ENCODE measurements at regions not wholly inside any gene's neighbourhood (a gene's known extent, or its start where the extent isn't known, plus 50 kb on each side); places are given as distances from the start of the nearest gene placed in this dataset.

- no peak for TF ChIP-seq ZBTB49 (CRISPR knock-in tag; IDR thresholded peaks at IDR 0.05; ENCODE audit: borderline replicate concordance)
- no peak for TF ChIP-seq USF2 (CRISPR knock-in tag; IDR thresholded peaks at IDR 0.05)
- TF ChIP-seq SIX5 (IDR thresholded peaks at IDR 0.05; ENCODE audit: borderline replicate concordance in 1 of 2, insufficient read depth in 1 of 2, low read depth in 1 of 2, low read length in 2 of 2): no peak
- TF ChIP-seq STAG1 (CRISPR knock-in tag; IDR thresholded peaks at IDR 0.05; ENCODE audit: borderline replicate concordance): no peak
- TF ChIP-seq CEBPZ (IDR thresholded peaks at IDR 0.05; ENCODE audit: borderline replicate concordance, low read depth, low read length): no peak
- TF ChIP-seq PCBP1 (IDR thresholded peaks at IDR 0.05; ENCODE audit: low read depth, low read length, poor library complexity, severe bottlenecking): no peak
- TF ChIP-seq TAF1 (IDR thresholded peaks at IDR 0.05; ENCODE audit: control insufficient read depth, extremely low read depth, insufficient read depth, low read length, severe bottlenecking): no peak
- TF ChIP-seq POLR2AphosphoS5 (IDR thresholded peaks at IDR 0.05; ENCODE audit: control insufficient read depth, insufficient read depth, low read depth, low read length): no peak
- TF ChIP-seq ELK1 (CRISPR knock-in tag; IDR thresholded peaks at IDR 0.05): no peak
- no peak for TF ChIP-seq SAFB2 (IDR thresholded peaks at IDR 0.05; ENCODE audit: borderline replicate concordance, low read depth, low read length, severe bottlenecking)
- TF ChIP-seq ZNF551 (CRISPR knock-in tag; IDR thresholded peaks at IDR 0.05): no peak
- no peak for TF ChIP-seq NR1H2 (CRISPR knock-in tag; IDR thresholded peaks at IDR 0.05)
- TF ChIP-seq ZZZ3 (IDR thresholded peaks at IDR 0.05): no peak
Observed at GRCh38 chr3:82494977-82495489, 733.6 kb upstream of the GBE1 start.
